ENCODE measurements at regions not wholly inside any gene's neighbourhood (a gene's known extent, or its start where the extent isn't known, plus 50 kb on each side); places are given as distances from the start of the nearest gene placed in this dataset.

- DNase-seq = no peak
These were observed 428.4 kb upstream of the MPDZ start for GRCh38 chr9:13707612-13708576.

GRCh38 chr9:13705918-13706317 is 426.4 kb upstream of the MPDZ start:
- DNase-seq = peak; percentile 80

GRCh38 chr9:13705373-13705772 is 425.9 kb upstream of the MPDZ start:
- no peak for DNase-seq

- no peak for DNase-seq
These were observed 411.1 kb upstream of the MPDZ start for GRCh38 chr9:13690595-13690994.

GRCh38 chr9:13689925-13690324 is 410.4 kb upstream of the MPDZ start:
- no peak for DNase-seq

GRCh38 chr9:13688990-13689600 is 409.6 kb upstream of the MPDZ start:
- DNase-seq = peak; percentile 4

- no peak for DNase-seq
These were observed 408.9 kb upstream of the MPDZ start for GRCh38 chr9:13688223-13688989.

- DNase-seq = no peak
These were observed 405.2 kb upstream of the MPDZ start for GRCh38 chr9:13684656-13685055.

GRCh38 chr9:13677801-13678200 is 398.3 kb upstream of the MPDZ start:
- DNase-seq = no peak

GRCh38 chr9:13675638-13676000 is 396.1 kb upstream of the MPDZ start:
- no peak for DNase-seq

GRCh38 chr9:13674926-13675637 is 395.6 kb upstream of the MPDZ start:
- no peak for DNase-seq

- no peak for DNase-seq
These were observed 393.9 kb upstream of the MPDZ start for GRCh38 chr9:13673348-13673747.

GRCh38 chr9:13665418-13666066 is 386.1 kb upstream of the MPDZ start:
- DNase-seq = no peak

GRCh38 chr9:13661014-13661413 is 381.5 kb upstream of the MPDZ start:
- no peak for DNase-seq

GRCh38 chr9:13651969-13652663 is 372.6 kb upstream of the MPDZ start:
- no peak for DNase-seq

GRCh38 chr9:13651526-13651925 is 372.0 kb upstream of the MPDZ start:
- no peak for DNase-seq

- DNase-seq = no peak
These were observed 369.2 kb upstream of the MPDZ start for GRCh38 chr9:13648676-13649075.

GRCh38 chr9:13648068-13648467 is 368.6 kb upstream of the MPDZ start:
- no peak for DNase-seq

GRCh38 chr9:13646500-13647021 is 367.1 kb upstream of the MPDZ start:
- DNase-seq = no peak

GRCh38 chr9:13645557-13645956 is 366.1 kb upstream of the MPDZ start:
- DNase-seq = no peak

GRCh38 chr9:13644675-13645074 is 365.2 kb upstream of the MPDZ start:
- DNase-seq = no peak

- DNase-seq = no peak
These were observed 363.2 kb upstream of the MPDZ start for GRCh38 chr9:13642646-13643045.
